ENCODE measurements at regions not wholly inside any gene's neighbourhood (a gene's known extent, or its start where the extent isn't known, plus 50 kb on each side); places are given as distances from the start of the nearest gene placed in this dataset.

DNA sequence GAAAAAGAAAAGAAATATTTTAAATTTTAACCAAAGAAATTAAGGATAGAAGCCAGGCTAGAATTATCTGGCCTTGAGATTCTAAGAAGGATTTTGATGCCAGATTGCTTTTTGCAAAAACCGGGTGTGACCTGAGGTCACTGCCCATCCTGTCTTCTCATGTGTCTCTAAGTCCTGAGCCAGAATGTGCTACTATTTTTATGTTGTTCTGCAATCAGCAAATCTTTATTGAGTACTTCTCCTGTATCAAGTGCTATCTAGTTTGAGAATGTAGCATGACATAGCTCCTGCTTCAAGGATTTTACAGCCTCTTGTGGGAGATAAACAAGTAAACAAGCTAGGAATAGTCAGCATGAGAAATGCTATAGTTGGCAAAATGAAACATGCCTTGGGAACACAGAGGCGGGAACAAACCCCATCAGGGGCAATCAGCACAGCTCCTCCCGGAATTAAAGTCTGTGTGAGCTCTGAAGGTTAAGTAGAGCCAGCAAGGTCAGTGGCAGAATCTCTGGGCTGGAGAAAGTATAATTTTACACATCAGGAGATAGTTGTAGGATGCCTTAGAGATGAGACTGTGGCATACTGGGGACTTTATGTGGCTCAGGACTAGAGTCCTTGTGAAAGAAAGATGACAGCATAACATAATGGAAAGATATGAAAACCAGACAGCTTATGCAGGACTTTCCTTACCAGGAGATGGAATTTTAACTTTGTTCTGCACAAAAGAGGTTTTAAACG is 899.5 kb upstream of the SLC10A2 start:
- no peak overlapping the region for H3K27ac ChIP-seq
- H3K4me1 ChIP-seq = no peaks in the 10 kb centered on the region
- intact Hi-C loops (cut with DNase I) = no loop called here
- no peak for DNase-seq
- H3K36me3 ChIP-seq = no peaks in the 10 kb centered on the region
- WGBS, 2 donors = 57 to 63% methylated on average over 4 of the region's 4 CpGs
- H3K9me3 ChIP-seq = no peaks in the 10 kb centered on the region
- TF ChIP-seq, protein P1, sequence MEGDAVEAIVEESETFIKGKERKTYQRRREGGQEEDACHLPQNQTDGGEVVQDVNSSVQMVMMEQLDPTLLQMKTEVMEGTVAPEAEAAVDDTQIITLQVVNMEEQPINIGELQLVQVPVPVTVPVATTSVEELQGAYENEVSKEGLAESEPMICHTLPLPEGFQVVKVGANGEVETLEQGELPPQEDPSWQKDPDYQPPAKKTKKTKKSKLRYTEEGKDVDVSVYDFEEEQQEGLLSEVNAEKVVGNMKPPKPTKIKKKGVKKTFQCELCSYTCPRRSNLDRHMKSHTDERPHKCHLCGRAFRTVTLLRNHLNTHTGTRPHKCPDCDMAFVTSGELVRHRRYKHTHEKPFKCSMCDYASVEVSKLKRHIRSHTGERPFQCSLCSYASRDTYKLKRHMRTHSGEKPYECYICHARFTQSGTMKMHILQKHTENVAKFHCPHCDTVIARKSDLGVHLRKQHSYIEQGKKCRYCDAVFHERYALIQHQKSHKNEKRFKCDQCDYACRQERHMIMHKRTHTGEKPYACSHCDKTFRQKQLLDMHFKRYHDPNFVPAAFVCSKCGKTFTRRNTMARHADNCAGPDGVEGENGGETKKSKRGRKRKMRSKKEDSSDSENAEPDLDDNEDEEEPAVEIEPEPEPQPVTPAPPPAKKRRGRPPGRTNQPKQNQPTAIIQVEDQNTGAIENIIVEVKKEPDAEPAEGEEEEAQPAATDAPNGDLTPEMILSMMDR (IDR thresholded peaks at IDR 0.05) = no peak
- TF ChIP-seq POLR2A (IDR thresholded peaks at IDR 0.05) = no peak
- no peaks in the 10 kb centered on the region for H3K27me3 ChIP-seq
- H3K4me3 ChIP-seq (replicated peaks in 1 of 3) = no peak overlapping the region

DNA sequence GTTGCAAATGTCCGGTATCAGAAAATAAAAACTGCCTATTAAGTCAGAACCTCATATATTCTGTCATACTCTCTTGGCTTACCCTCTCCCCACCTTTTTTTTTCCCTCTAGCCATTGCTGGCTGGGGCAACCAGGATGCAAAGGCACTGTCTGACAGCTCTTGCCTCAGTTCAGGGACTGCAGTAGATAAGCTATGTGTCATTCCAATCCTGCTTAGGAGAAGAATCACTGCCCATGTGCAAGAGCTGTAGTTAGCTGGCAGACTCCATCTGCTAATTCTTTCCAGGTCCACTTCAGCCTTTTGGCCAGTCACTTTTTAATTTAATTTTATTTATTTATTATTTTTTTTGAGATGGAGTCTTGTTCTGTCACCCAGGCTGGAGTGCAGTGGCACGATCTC is 895.6 kb upstream of the SLC10A2 start:
- Histone ChIP-seq H3K27ac (no peak overlapping the region), H3K27me3 (no peaks in the 10 kb centered on the region), H3K4me1 (no peaks in the 10 kb centered on the region), H3K4me3 (replicated peaks in 1 of 3) (no peak overlapping the region), H3K9me3 (no peaks in the 10 kb centered on the region), H3K36me3 (no peaks in the 10 kb centered on the region)
- 94 to 97% methylated on average over 2 of the region's 2 CpGs for WGBS, 2 donors
- TF ChIP-seq, protein P1 (IDR thresholded peaks at IDR 0.05) = no peak
- no peak for TF ChIP-seq POLR2A (IDR thresholded peaks at IDR 0.05)
- intact Hi-C loops (cut with DNase I) = no loop called here
- no peak for DNase-seq

DNA sequence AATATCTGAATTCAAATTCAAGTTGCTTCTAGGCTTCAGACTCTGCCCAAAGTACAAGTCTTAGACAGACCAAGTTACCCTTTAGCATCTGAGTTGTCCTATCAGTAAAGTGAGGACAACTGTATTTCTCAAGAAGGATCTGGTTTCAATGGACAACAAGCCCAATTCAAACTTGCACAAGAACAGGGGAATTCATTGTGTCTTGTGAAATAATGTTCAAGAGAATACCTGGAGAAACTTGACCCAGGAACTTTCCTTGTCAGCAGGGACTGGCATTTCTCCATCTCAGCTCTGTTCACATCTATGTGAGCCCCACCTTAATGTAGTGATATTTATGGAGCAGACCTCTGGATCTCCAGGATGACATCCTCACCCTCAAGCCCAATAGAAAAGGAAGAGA is 894.9 kb upstream of the SLC10A2 start:
- TF ChIP-seq, protein P1 (IDR thresholded peaks at IDR 0.05) = no peak
- no peak for TF ChIP-seq POLR2A (IDR thresholded peaks at IDR 0.05)
- Histone ChIP-seq H3K4me3 (replicated peaks in 1 of 3) (no peak overlapping the region), H3K27me3 (no peaks in the 10 kb centered on the region), H3K36me3 (no peaks in the 10 kb centered on the region), H3K4me1 (no peaks in the 10 kb centered on the region), H3K9me3 (no peaks in the 10 kb centered on the region), H3K27ac (no peak overlapping the region)
- intact Hi-C loops (cut with DNase I) = no loop called here
- no peak for DNase-seq

DNA sequence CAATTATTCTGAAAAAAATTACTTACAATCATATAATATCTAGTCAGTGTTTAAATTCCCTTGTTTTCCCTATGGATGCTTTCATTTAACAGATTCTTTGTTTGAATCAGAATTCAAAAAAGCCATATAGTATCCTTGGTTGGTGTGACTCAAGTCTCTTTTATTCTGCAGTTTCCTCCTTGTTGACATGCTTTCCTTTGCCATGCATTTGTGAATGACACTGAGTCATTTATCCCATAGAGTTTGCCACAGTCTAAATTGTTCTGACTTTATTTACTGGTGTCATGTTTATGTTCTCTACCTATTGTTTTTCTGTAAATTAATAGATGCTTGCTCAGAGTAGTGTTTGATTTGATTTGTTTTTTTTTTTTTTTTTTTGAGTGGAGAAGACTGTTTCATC is 893.8 kb upstream of the SLC10A2 start:
- TF ChIP-seq, protein P1 (IDR thresholded peaks at IDR 0.05) = no peak
- TF ChIP-seq POLR2A (IDR thresholded peaks at IDR 0.05) = no peak
- intact Hi-C loops (cut with DNase I) = no loop called here
- H3K27ac ChIP-seq = no peak overlapping the region
- H3K27me3 ChIP-seq = no peaks in the 10 kb centered on the region
- no peaks in the 10 kb centered on the region for H3K36me3 ChIP-seq
- DNase-seq = no peak
- no peaks in the 10 kb centered on the region for H3K4me1 ChIP-seq
- H3K4me3 ChIP-seq (replicated peaks in 1 of 3) = no peak overlapping the region
- H3K9me3 ChIP-seq = no peaks in the 10 kb centered on the region

DNA sequence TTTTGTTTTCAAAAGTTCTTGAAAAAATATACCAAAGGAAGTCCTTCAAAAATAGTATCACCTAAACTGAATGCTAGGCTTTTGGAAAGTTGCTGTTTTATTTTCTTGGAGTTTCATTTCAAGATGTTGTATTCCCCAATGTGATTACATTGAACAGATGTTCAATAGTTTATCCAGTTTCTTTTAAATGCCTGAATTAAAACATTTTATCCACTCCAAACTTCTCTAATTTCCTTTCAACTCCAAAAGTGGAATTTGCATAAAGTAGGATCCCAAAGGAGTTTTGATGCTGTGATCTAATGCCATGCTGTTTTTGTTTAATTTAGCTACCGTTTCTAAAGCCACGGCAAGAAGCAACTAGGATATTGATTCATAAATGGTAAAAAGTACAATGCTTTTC is 892.5 kb upstream of the SLC10A2 start:
- H3K27ac ChIP-seq = no peak overlapping the region
- H3K27me3 ChIP-seq = no peaks in the 10 kb centered on the region
- no peak overlapping the region for H3K4me3 ChIP-seq (replicated peaks in 1 of 3)
- 70 to 81% methylated on average over 2 of the region's 2 CpGs for WGBS, 2 donors
- intact Hi-C loops (cut with DNase I) = no loop called here
- H3K9me3 ChIP-seq = no peaks in the 10 kb centered on the region
- H3K36me3 ChIP-seq = no peaks in the 10 kb centered on the region
- H3K4me1 ChIP-seq = no peaks in the 10 kb centered on the region
- no peak for TF ChIP-seq POLR2A (IDR thresholded peaks at IDR 0.05)
- TF ChIP-seq, protein P1 (IDR thresholded peaks at IDR 0.05) = no peak
- no peak for DNase-seq

All from thyroid gland (tissue), 4 donors.